MM.1S (cell line): ENCODE measurements at regions not wholly inside any gene's neighbourhood (a gene's known extent, or its start where the extent isn't known, plus 50 kb on each side); places are given as distances from the start of the nearest gene placed in this dataset.

ENCODE experiments used
- CTCF ChIP-seq: fragments of 300-600 bp; sonication (generic); IDR thresholded peaks from 2 replicates; pipeline ENCODE4 v1.5.1; 2016; ENCODE audit warnings: antibody characterized with exemption, low read length, mixed read lengths
- EZH2 ChIP-seq: fragments of 300-600 bp; sonication (generic); optimal IDR thresholded peaks from 2 replicates; pipeline ENCODE3; 2017; ENCODE audit warnings: low read depth, mild to moderate bottlenecking, antibody characterized with exemption, low read length, mixed read lengths

DNA sequence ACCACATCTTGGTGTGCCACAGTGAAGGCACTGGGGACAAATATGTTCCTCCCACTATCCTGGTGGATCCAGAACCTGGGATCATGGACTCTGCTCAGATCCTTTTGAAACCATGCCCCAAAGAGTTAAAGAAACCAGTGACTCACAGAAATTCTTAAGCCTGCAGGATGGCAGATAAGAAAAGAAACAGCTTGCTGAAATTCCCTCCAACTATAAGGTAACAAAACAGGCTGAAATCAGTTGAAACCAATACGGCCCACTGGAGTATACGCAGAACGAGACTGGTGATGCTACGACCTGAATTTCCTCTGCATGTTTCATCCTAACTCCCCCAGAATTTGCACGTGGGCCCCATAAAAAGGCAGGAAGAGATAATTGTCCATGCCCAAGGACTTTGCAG, 209.6 kb downstream of the TJP1 start:
- TF ChIP-seq CTCF (no peak), EZH2 (no peak)
